H1 (cell line): ENCODE measurements at regions not wholly inside any gene's neighbourhood (a gene's known extent, or its start where the extent isn't known, plus 50 kb on each side); places are given as distances from the start of the nearest gene placed in this dataset.

ENCODE experiments used
- CTCF ChIA-PET: fragments of 300-600 bp; sonication (Branson Sonifier 250); formaldehyde crosslinking; loops from one replicate; lab custom pipeline; 2021; ENCODE audit not compliant: partially characterized antibody; lab: Charles Lee
- POLR2A ChIA-PET: fragments of 300-600 bp; sonication (Branson Sonifier 250); formaldehyde crosslinking; loops from one replicate; lab custom pipeline; 2021; ENCODE audit warnings: inconsistent platforms; ENCODE audit not compliant: partially characterized antibody; lab: Charles Lee
- DNase-seq, 2 experiments: peaks; one replicate each; pipeline versions ENCODE4 v3.0.0 to v3.0.0-alpha.2; 2010 to 2022; ENCODE audit warnings: low spot score in 2 of 2, low read depth in 1 of 2, mixed read lengths in 1 of 2
- FAIRE-seq: peaks from 2 replicates; lab custom pipeline; 2011; peaks lifted over from hg19 to GRCh38; lab: Jason Lieb, UNC
- H2AFZ ChIP-seq: 2 replicates; pipeline ENCODE4 v1.8.1; 2012; ENCODE audit warnings: low read length, inconsistent platforms
- H2AK5ac ChIP-seq: 2 replicates; pipeline ENCODE4 v1.6.1; 2013; ENCODE audit warnings: low read depth, low read length
- H2BK120ac ChIP-seq: replicated peaks from 2 replicates; pipeline ENCODE3; 2013; ENCODE audit warnings: low read depth, low read length, inconsistent platforms
- H2BK12ac ChIP-seq: 2 replicates; pipeline ENCODE4 v1.6.1; 2013; ENCODE audit warnings: low read depth, low read length
- H2BK15ac ChIP-seq: 2 replicates; pipeline ENCODE4 v1.6.1; 2013; ENCODE audit warnings: low read length
- H2BK20ac ChIP-seq: 2 replicates; pipeline ENCODE4 v1.6.1; 2013; ENCODE audit warnings: low read length
- H2BK5ac ChIP-seq: 2 replicates; pipeline ENCODE4 v1.6.1; 2013; ENCODE audit warnings: low read depth, low read length
- H3K14ac ChIP-seq: 2 replicates; pipeline ENCODE4 v1.6.1; 2013; ENCODE audit warnings: inconsistent platforms; ENCODE audit not compliant: insufficient read length
- H3K18ac ChIP-seq: 2 replicates; pipeline ENCODE4 v1.6.1; 2013; ENCODE audit warnings: low read length; ENCODE audit errors: extremely low read depth
- H3K23ac ChIP-seq: 2 replicates; pipeline ENCODE4 v1.6.1; 2013; ENCODE audit warnings: inconsistent platforms; ENCODE audit not compliant: insufficient read length
- H3K23me2 ChIP-seq: 2 replicates; pipeline ENCODE4 v1.6.1; 2013; ENCODE audit warnings: low read depth, low read length
- H3K27ac ChIP-seq: 2 replicates; pipeline ENCODE4 v1.6.1; 2011; ENCODE audit warnings: low read depth, low read length, inconsistent platforms
- H3K27me3 ChIP-seq, 4 experiments: replicated peaks in 1 of 4; 1 replicate in 1 of 4; 2 replicates in 3 of 4; pipeline versions ENCODE4 v1.6.1 to v1.8.1; 2011 to 2013; ENCODE audit warnings: low read length in 3 of 4, mild to moderate bottlenecking in 3 of 4, inconsistent platforms in 2 of 4, mixed read lengths in 2 of 4, moderate library complexity in 1 of 4; ENCODE audit not compliant: control insufficient read depth in 3 of 4, insufficient read depth in 3 of 4; ENCODE audit errors: extremely low read depth in 1 of 4
- H3K36me3 ChIP-seq, 4 experiments: 2 replicates each; pipeline versions ENCODE4 v1.6.1 to v1.8.1; 2011 to 2013; ENCODE audit warnings: mild to moderate bottlenecking in 4 of 4, low read length in 3 of 4, moderate library complexity in 2 of 4, control low read depth in 1 of 4, inconsistent platforms in 1 of 4; ENCODE audit not compliant: insufficient read depth in 4 of 4, control insufficient read depth in 2 of 4
- H3K4ac ChIP-seq: replicated peaks from 2 replicates; pipeline ENCODE3; 2013; ENCODE audit warnings: low read length, low read depth, mixed read lengths, inconsistent platforms; ENCODE audit not compliant: insufficient read length
- H3K4me1 ChIP-seq, 4 experiments: replicated peaks in 1 of 4; 1 replicate in 1 of 4; 2 replicates in 3 of 4; pipeline versions ENCODE4 v1.6.1 to v1.8.1; 2011 to 2013; ENCODE audit warnings: low read length in 3 of 4, inconsistent platforms in 2 of 4, mixed read lengths in 1 of 4; ENCODE audit not compliant: insufficient read depth in 4 of 4, control insufficient read depth in 3 of 4
- H3K4me2 ChIP-seq, 2 experiments: 2 replicates each; pipeline versions ENCODE4 v1.6.1 to v1.8.1; 2011 to 2013; ENCODE audit warnings: low read depth in 2 of 2, low read length in 2 of 2, control low read depth in 1 of 2, inconsistent platforms in 1 of 2, mild to moderate bottlenecking in 1 of 2; ENCODE audit not compliant: insufficient read depth in 1 of 2
- H3K4me3 ChIP-seq, 4 experiments: fragments of 200-600, 300-600 bp in 1 of 4; sonication (generic), shearing (Covaris generic), sonication (Bioruptor Twin) in 1 of 4; 2 replicates each; pipeline versions ENCODE4 v1.5.1 to v1.8.1; 2011 to 2016; ENCODE audit warnings: low read length in 4 of 4, low read depth in 3 of 4, control low read depth in 2 of 4, inconsistent platforms in 2 of 4, mild to moderate bottlenecking in 2 of 4, mixed read lengths in 1 of 4, moderate library complexity in 1 of 4; ENCODE audit not compliant: insufficient read depth in 2 of 4; ENCODE audit errors: extremely low read depth in 1 of 4
- H3K56ac ChIP-seq: replicated peaks from 2 replicates; pipeline ENCODE3; 2013; ENCODE audit warnings: low read depth, mild to moderate bottlenecking, mixed read lengths, low read length, inconsistent platforms; ENCODE audit not compliant: insufficient read length
- H3K79me1 ChIP-seq: 2 replicates; pipeline ENCODE4 v1.6.1; 2013; ENCODE audit warnings: low read depth, low read length, control low read depth
- H3K79me2 ChIP-seq, 2 experiments: 2 replicates each; pipeline versions ENCODE4 v1.6.1 to v1.8.1; 2012 to 2013; ENCODE audit warnings: low read length in 2 of 2, mild to moderate bottlenecking in 2 of 2, inconsistent platforms in 1 of 2; ENCODE audit not compliant: insufficient read depth in 2 of 2, control insufficient read depth in 1 of 2
- H3K9ac ChIP-seq, 4 experiments: replicated peaks in 1 of 4; 1 replicate in 1 of 4; 2 replicates in 3 of 4; pipeline versions ENCODE4 v1.6.1 to v1.8.1; 2011 to 2013; ENCODE audit warnings: low read depth in 3 of 4, low read length in 3 of 4, control low read depth in 2 of 4, mild to moderate bottlenecking in 2 of 4, moderate library complexity in 2 of 4, inconsistent platforms in 1 of 4; ENCODE audit errors: extremely low read depth in 1 of 4
- H3K9me3 ChIP-seq, 2 experiments: 2 replicates each; pipeline versions ENCODE4 v1.6.1 to v1.8.1; 2012 to 2013; ENCODE audit warnings: mild to moderate bottlenecking in 2 of 2, moderate library complexity in 2 of 2, control low read depth in 1 of 2, inconsistent platforms in 1 of 2, low read depth in 1 of 2, low read length in 1 of 2, mixed read lengths in 1 of 2; ENCODE audit not compliant: insufficient read depth in 2 of 2
- H4K20me1 ChIP-seq, 2 experiments: replicated peaks in 1 of 2; 2 replicates each; pipeline versions ENCODE3 to v1.8.1; 2011 to 2013; ENCODE audit warnings: inconsistent platforms in 2 of 2, low read length in 2 of 2, mild to moderate bottlenecking in 1 of 2; ENCODE audit not compliant: insufficient read depth in 2 of 2, control insufficient read depth in 1 of 2
- H4K5ac ChIP-seq: 2 replicates; pipeline ENCODE4 v1.6.1; 2013; ENCODE audit warnings: low read length, low read depth, mixed read lengths, inconsistent platforms; ENCODE audit not compliant: insufficient read length
- H4K8ac ChIP-seq: 2 replicates; pipeline ENCODE4 v1.8.0; 2013; ENCODE audit warnings: mild to moderate bottlenecking, moderate library complexity, low read length, inconsistent platforms; ENCODE audit not compliant: insufficient read depth; ENCODE audit errors: extremely low read depth
- H4K91ac ChIP-seq: replicated peaks from 2 replicates; pipeline ENCODE3; 2013; ENCODE audit warnings: low read length, mixed read lengths, inconsistent platforms; ENCODE audit not compliant: insufficient read length
- BACH1 ChIP-seq: IDR thresholded peaks from 2 replicates; pipeline ENCODE4 v1.6.1; 2012; ENCODE audit warnings: low read length, improper control_type of control experiment
- HDAC6 ChIP-seq: IDR thresholded peaks from one replicate; pipeline ENCODE4 v1.7.1; 2012; ENCODE audit warnings: low read depth, mild to moderate bottlenecking, inconsistent platforms, low read length, moderate library complexity
- POLR2A ChIP-seq, 2 experiments: IDR thresholded peaks; 1 replicate in 1 of 2; 2 replicates in 1 of 2; pipeline ENCODE4 v1.6.1; 2011; ENCODE audit warnings: low read depth in 2 of 2, low read length in 2 of 2, mild to moderate bottlenecking in 2 of 2; ENCODE audit errors: control extremely low read depth in 1 of 2
- RFX5 ChIP-seq: IDR thresholded peaks from 2 replicates; pipeline ENCODE4 v1.6.1; 2011; ENCODE audit warnings: low read depth, low read length, improper control_type of control experiment, borderline replicate concordance
- TAF1 ChIP-seq: IDR thresholded peaks from 2 replicates; pipeline ENCODE4 v1.6.1; 2011; ENCODE audit warnings: mild to moderate bottlenecking, low read depth, low read length
- YY1 ChIP-seq: IDR thresholded peaks from 2 replicates; pipeline ENCODE4 v1.6.1; 2011; ENCODE audit warnings: low read depth, mild to moderate bottlenecking, low read length
- WGBS, 2 experiments: shearing (Covaris generic) in 1 of 2; methylation state at CpG; one replicate each; pipeline versions ENCODE4 v1.1.6 to v1.1.7; 2013 to 2015; ENCODE audit warnings: low lambda C conversion rate in 2 of 2, mixed read lengths in 2 of 2, inconsistent platforms in 1 of 2, low coverage in 1 of 2, missing lambda C conversion rate in 1 of 2; ENCODE audit not compliant: insufficient replicate concordance in 2 of 2, insufficient coverage in 1 of 2, insufficient read length in 1 of 2; ENCODE audit errors: extremely low coverage in 1 of 2, missing lambda C conversion rate in 1 of 2; 5-methylcytosine and 5-hydroxymethylcytosine counted together

DNA sequence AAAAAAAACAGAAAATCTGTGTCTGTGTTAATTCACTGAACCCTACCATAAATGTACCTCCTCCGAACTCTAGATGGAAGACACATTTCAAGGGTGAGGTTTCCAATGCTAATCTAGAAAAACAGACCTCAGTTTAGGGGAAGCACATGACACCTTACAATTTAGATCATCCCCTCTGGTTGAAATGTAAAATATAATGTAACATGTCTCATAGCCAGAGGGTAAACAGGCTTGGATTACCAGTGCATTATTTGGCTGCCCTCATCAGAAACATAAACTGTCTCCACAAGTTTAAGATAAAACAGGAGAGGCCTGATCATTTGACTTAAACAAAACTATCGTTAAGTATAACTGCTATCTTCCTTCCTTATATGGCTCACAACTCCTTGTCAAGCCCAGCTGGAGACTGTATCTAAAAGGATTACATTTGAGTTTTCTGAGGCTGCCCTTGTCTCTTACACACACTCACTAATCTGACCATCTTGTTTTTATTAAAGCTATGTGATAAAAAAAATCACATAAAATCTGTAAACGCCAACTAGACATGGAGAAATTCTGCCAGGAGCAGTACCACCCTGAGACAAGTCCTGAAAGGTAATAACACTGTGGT, 105.7 kb downstream of the LURAP1L start:
- Histone ChIP-seq H3K9me3 (no peaks in the 10 kb centered on the region), H3K56ac (no peak overlapping the region), H2AFZ (peak overlapping the region; percentile 57), H2AK5ac (no peak overlapping the region), H3K79me2 (no peaks in the 10 kb centered on the region), H3K4ac (no peak overlapping the region), H3K4me1 (0 out of 7 replicates have a peak, but pooled peaks cover 0 to 2% (median 0%) of the 10 kb centered on the region in 4 experiments), H3K14ac (no peak overlapping the region), H4K8ac (no peak overlapping the region), H2BK12ac (no peak overlapping the region), H3K36me3 (no peaks in the 10 kb centered on the region), H3K4me2 (no peak overlapping the region), H4K5ac (no peak overlapping the region), H3K79me1 (no peaks in the 10 kb centered on the region), H3K23ac (no peak overlapping the region), H3K4me3 (no peak overlapping the region), H2BK15ac (no peak overlapping the region), H4K20me1 (no peaks in the 10 kb centered on the region), H3K23me2 (no peaks in the 10 kb centered on the region), H2BK20ac (no peak overlapping the region), H2BK120ac (no peak overlapping the region), H4K91ac (no peak overlapping the region), H3K27ac (no peak overlapping the region), H3K9ac (no peak overlapping the region; a peak in 1 of 7 replicates), H2BK5ac (no peak overlapping the region), H3K18ac (no peak overlapping the region), H3K27me3 (no peaks in the 10 kb centered on the region)
- TF ChIP-seq YY1 (no peak), BACH1 (no peak), RFX5 (no peak), POLR2A (IDR thresholded peaks at IDR 0.05; ENCODE audit: control extremely low read depth in 1 of 2, low read depth in 2 of 2, low read length in 2 of 2) (no peak), TAF1 (no peak), HDAC6 (no peak)
- no peak for FAIRE-seq
- WGBS, 2 experiments, result 94% methylated on average over 3 of the region's 3 CpGs; no CpG with 5 or more reads in 1 of the 2 experiments
- ChIA-PET POLR2A (no interaction called here), CTCF (interaction anchor here (0.7 to 1.0 kb wide), 3 partner anchors 108 to 1735 kb away, joined by 3 read pairs; no protein-coding TSS in a partner anchor)
- DNase-seq, result no peak
